H1 (cell line): ENCODE measurements at regions not wholly inside any gene's neighbourhood (a gene's known extent, or its start where the extent isn't known, plus 50 kb on each side); places are given as distances from the start of the nearest gene placed in this dataset.

Source experiments
- CTCF ChIA-PET: fragments of 300-600 bp; sonication (Branson Sonifier 250); formaldehyde crosslinking; loops from one replicate; lab custom pipeline; 2021; ENCODE audit not compliant: partially characterized antibody; lab: Charles Lee
- POLR2A ChIA-PET: fragments of 300-600 bp; sonication (Branson Sonifier 250); formaldehyde crosslinking; loops from one replicate; lab custom pipeline; 2021; ENCODE audit warnings: inconsistent platforms; ENCODE audit not compliant: partially characterized antibody; lab: Charles Lee
- DNase-seq, 2 experiments: peaks; one replicate each; pipeline versions ENCODE4 v3.0.0 to v3.0.0-alpha.2; 2010 to 2022; ENCODE audit warnings: low spot score in 2 of 2, low read depth in 1 of 2, mixed read lengths in 1 of 2
- FAIRE-seq: peaks from 2 replicates; lab custom pipeline; 2011; peaks lifted over from hg19 to GRCh38; lab: Jason Lieb, UNC
- H2AFZ ChIP-seq: 2 replicates; pipeline ENCODE4 v1.8.1; 2012; ENCODE audit warnings: low read length, inconsistent platforms
- H2AK5ac ChIP-seq: 2 replicates; pipeline ENCODE4 v1.6.1; 2013; ENCODE audit warnings: low read depth, low read length
- H2BK120ac ChIP-seq: replicated peaks from 2 replicates; pipeline ENCODE3; 2013; ENCODE audit warnings: low read depth, low read length, inconsistent platforms
- H2BK12ac ChIP-seq: 2 replicates; pipeline ENCODE4 v1.6.1; 2013; ENCODE audit warnings: low read depth, low read length
- H2BK15ac ChIP-seq: 2 replicates; pipeline ENCODE4 v1.6.1; 2013; ENCODE audit warnings: low read length
- H2BK20ac ChIP-seq: 2 replicates; pipeline ENCODE4 v1.6.1; 2013; ENCODE audit warnings: low read length
- H2BK5ac ChIP-seq: 2 replicates; pipeline ENCODE4 v1.6.1; 2013; ENCODE audit warnings: low read depth, low read length
- H3K14ac ChIP-seq: 2 replicates; pipeline ENCODE4 v1.6.1; 2013; ENCODE audit warnings: inconsistent platforms; ENCODE audit not compliant: insufficient read length
- H3K18ac ChIP-seq: 2 replicates; pipeline ENCODE4 v1.6.1; 2013; ENCODE audit warnings: low read length; ENCODE audit errors: extremely low read depth
- H3K23ac ChIP-seq: 2 replicates; pipeline ENCODE4 v1.6.1; 2013; ENCODE audit warnings: inconsistent platforms; ENCODE audit not compliant: insufficient read length
- H3K23me2 ChIP-seq: 2 replicates; pipeline ENCODE4 v1.6.1; 2013; ENCODE audit warnings: low read depth, low read length
- H3K27ac ChIP-seq: 2 replicates; pipeline ENCODE4 v1.6.1; 2011; ENCODE audit warnings: low read depth, low read length, inconsistent platforms
- H3K27me3 ChIP-seq, 4 experiments: replicated peaks in 1 of 4; 1 replicate in 1 of 4; 2 replicates in 3 of 4; pipeline versions ENCODE4 v1.6.1 to v1.8.1; 2011 to 2013; ENCODE audit warnings: low read length in 3 of 4, mild to moderate bottlenecking in 3 of 4, inconsistent platforms in 2 of 4, mixed read lengths in 2 of 4, moderate library complexity in 1 of 4; ENCODE audit not compliant: control insufficient read depth in 3 of 4, insufficient read depth in 3 of 4; ENCODE audit errors: extremely low read depth in 1 of 4
- H3K36me3 ChIP-seq, 4 experiments: 2 replicates each; pipeline versions ENCODE4 v1.6.1 to v1.8.1; 2011 to 2013; ENCODE audit warnings: mild to moderate bottlenecking in 4 of 4, low read length in 3 of 4, moderate library complexity in 2 of 4, control low read depth in 1 of 4, inconsistent platforms in 1 of 4; ENCODE audit not compliant: insufficient read depth in 4 of 4, control insufficient read depth in 2 of 4
- H3K4ac ChIP-seq: replicated peaks from 2 replicates; pipeline ENCODE3; 2013; ENCODE audit warnings: low read length, low read depth, mixed read lengths, inconsistent platforms; ENCODE audit not compliant: insufficient read length
- H3K4me1 ChIP-seq, 4 experiments: replicated peaks in 1 of 4; 1 replicate in 1 of 4; 2 replicates in 3 of 4; pipeline versions ENCODE4 v1.6.1 to v1.8.1; 2011 to 2013; ENCODE audit warnings: low read length in 3 of 4, inconsistent platforms in 2 of 4, mixed read lengths in 1 of 4; ENCODE audit not compliant: insufficient read depth in 4 of 4, control insufficient read depth in 3 of 4
- H3K4me2 ChIP-seq, 2 experiments: 2 replicates each; pipeline versions ENCODE4 v1.6.1 to v1.8.1; 2011 to 2013; ENCODE audit warnings: low read depth in 2 of 2, low read length in 2 of 2, control low read depth in 1 of 2, inconsistent platforms in 1 of 2, mild to moderate bottlenecking in 1 of 2; ENCODE audit not compliant: insufficient read depth in 1 of 2
- H3K4me3 ChIP-seq, 4 experiments: fragments of 200-600, 300-600 bp in 1 of 4; sonication (generic), shearing (Covaris generic), sonication (Bioruptor Twin) in 1 of 4; 2 replicates each; pipeline versions ENCODE4 v1.5.1 to v1.8.1; 2011 to 2016; ENCODE audit warnings: low read length in 4 of 4, low read depth in 3 of 4, control low read depth in 2 of 4, inconsistent platforms in 2 of 4, mild to moderate bottlenecking in 2 of 4, mixed read lengths in 1 of 4, moderate library complexity in 1 of 4; ENCODE audit not compliant: insufficient read depth in 2 of 4; ENCODE audit errors: extremely low read depth in 1 of 4
- H3K56ac ChIP-seq: replicated peaks from 2 replicates; pipeline ENCODE3; 2013; ENCODE audit warnings: low read depth, mild to moderate bottlenecking, mixed read lengths, low read length, inconsistent platforms; ENCODE audit not compliant: insufficient read length
- H3K79me1 ChIP-seq: 2 replicates; pipeline ENCODE4 v1.6.1; 2013; ENCODE audit warnings: low read depth, low read length, control low read depth
- H3K79me2 ChIP-seq, 2 experiments: 2 replicates each; pipeline versions ENCODE4 v1.6.1 to v1.8.1; 2012 to 2013; ENCODE audit warnings: low read length in 2 of 2, mild to moderate bottlenecking in 2 of 2, inconsistent platforms in 1 of 2; ENCODE audit not compliant: insufficient read depth in 2 of 2, control insufficient read depth in 1 of 2
- H3K9ac ChIP-seq, 4 experiments: replicated peaks in 1 of 4; 1 replicate in 1 of 4; 2 replicates in 3 of 4; pipeline versions ENCODE4 v1.6.1 to v1.8.1; 2011 to 2013; ENCODE audit warnings: low read depth in 3 of 4, low read length in 3 of 4, control low read depth in 2 of 4, mild to moderate bottlenecking in 2 of 4, moderate library complexity in 2 of 4, inconsistent platforms in 1 of 4; ENCODE audit errors: extremely low read depth in 1 of 4
- H3K9me3 ChIP-seq, 2 experiments: 2 replicates each; pipeline versions ENCODE4 v1.6.1 to v1.8.1; 2012 to 2013; ENCODE audit warnings: mild to moderate bottlenecking in 2 of 2, moderate library complexity in 2 of 2, control low read depth in 1 of 2, inconsistent platforms in 1 of 2, low read depth in 1 of 2, low read length in 1 of 2, mixed read lengths in 1 of 2; ENCODE audit not compliant: insufficient read depth in 2 of 2
- H4K20me1 ChIP-seq, 2 experiments: replicated peaks in 1 of 2; 2 replicates each; pipeline versions ENCODE3 to v1.8.1; 2011 to 2013; ENCODE audit warnings: inconsistent platforms in 2 of 2, low read length in 2 of 2, mild to moderate bottlenecking in 1 of 2; ENCODE audit not compliant: insufficient read depth in 2 of 2, control insufficient read depth in 1 of 2
- H4K5ac ChIP-seq: 2 replicates; pipeline ENCODE4 v1.6.1; 2013; ENCODE audit warnings: low read length, low read depth, mixed read lengths, inconsistent platforms; ENCODE audit not compliant: insufficient read length
- H4K8ac ChIP-seq: 2 replicates; pipeline ENCODE4 v1.8.0; 2013; ENCODE audit warnings: mild to moderate bottlenecking, moderate library complexity, low read length, inconsistent platforms; ENCODE audit not compliant: insufficient read depth; ENCODE audit errors: extremely low read depth
- H4K91ac ChIP-seq: replicated peaks from 2 replicates; pipeline ENCODE3; 2013; ENCODE audit warnings: low read length, mixed read lengths, inconsistent platforms; ENCODE audit not compliant: insufficient read length
- CTCF ChIP-seq, 3 experiments: IDR thresholded peaks; 1 replicate in 2 of 3; 2 replicates in 1 of 3; pipeline versions ENCODE4 v1.5.1 to v1.6.1; 2011; ENCODE audit warnings: low read length in 3 of 3, mild to moderate bottlenecking in 3 of 3, inconsistent platforms in 2 of 3, low read depth in 1 of 3, moderate library complexity in 1 of 3; ENCODE audit not compliant: insufficient read depth in 1 of 3; ENCODE audit errors: control extremely low read depth in 1 of 3
- EZH2 ChIP-seq: fragments of 200-600 bp; sonication (generic); IDR thresholded peaks from 2 replicates; pipeline ENCODE4 v1.7.1; 2012; ENCODE audit warnings: low read depth, mild to moderate bottlenecking, moderate library complexity, low read length, inconsistent platforms; ENCODE audit not compliant: severe bottlenecking
- JUN ChIP-seq: IDR thresholded peaks from 2 replicates; pipeline ENCODE4 v1.6.1; 2011; ENCODE audit warnings: low read depth, mild to moderate bottlenecking, improper control_type of control experiment, low read length
- SIRT6 ChIP-seq: IDR thresholded peaks from one replicate; pipeline ENCODE4 v1.7.1; 2012; ENCODE audit warnings: low read length, inconsistent platforms
- SP2 ChIP-seq: IDR thresholded peaks from 2 replicates; pipeline ENCODE4 v1.6.1; 2012; ENCODE audit warnings: mild to moderate bottlenecking, low read length, inconsistent platforms
- SRF ChIP-seq: IDR thresholded peaks from 2 replicates; pipeline ENCODE4 v1.6.1; 2011; ENCODE audit warnings: mild to moderate bottlenecking, low read depth, low read length, moderate library complexity
- SUZ12 ChIP-seq: fragments of 200-600 bp; sonication (generic); IDR thresholded peaks from 2 replicates; pipeline ENCODE4 v1.6.1; 2012; ENCODE audit warnings: mild to moderate bottlenecking, inconsistent platforms, low read length, moderate library complexity, mixed read lengths
- TEAD4 ChIP-seq: IDR thresholded peaks from 2 replicates; pipeline ENCODE4 v1.6.1; 2012; ENCODE audit warnings: low read depth, low read length, inconsistent platforms, mixed read lengths
- USF2 ChIP-seq: IDR thresholded peaks from 2 replicates; pipeline ENCODE4 v1.6.1; 2011; ENCODE audit warnings: low read length, improper control_type of control experiment
- WGBS, 2 experiments: shearing (Covaris generic) in 1 of 2; methylation state at CpG; one replicate each; pipeline versions ENCODE4 v1.1.6 to v1.1.7; 2013 to 2015; ENCODE audit warnings: low lambda C conversion rate in 2 of 2, mixed read lengths in 2 of 2, inconsistent platforms in 1 of 2, low coverage in 1 of 2, missing lambda C conversion rate in 1 of 2; ENCODE audit not compliant: insufficient replicate concordance in 2 of 2, insufficient coverage in 1 of 2, insufficient read length in 1 of 2; ENCODE audit errors: extremely low coverage in 1 of 2, missing lambda C conversion rate in 1 of 2; 5-methylcytosine and 5-hydroxymethylcytosine counted together
- TF ChIP-seq, protein P1 (sequence below): IDR thresholded peaks from 2 replicates; pipeline ENCODE4 v1.6.1; 2012; ENCODE audit warnings: low read length, inconsistent platforms

- Histone ChIP-seq H3K23ac (no peak overlapping the region), H3K9me3 (no peaks in the 10 kb centered on the region), H4K20me1 (no peaks in the 10 kb centered on the region), H2AFZ (no peak overlapping the region), H4K5ac (no peak overlapping the region), H3K4ac (no peak overlapping the region), H2BK20ac (no peak overlapping the region), H3K36me3 (no peaks in the 10 kb centered on the region), H3K79me2 (no peaks in the 10 kb centered on the region), H2AK5ac (no peak overlapping the region), H3K14ac (no peak overlapping the region), H3K9ac (no peak overlapping the region), H3K18ac (no peak overlapping the region), H2BK15ac (no peak overlapping the region), H2BK5ac (no peak overlapping the region), H4K8ac (no peak overlapping the region), H4K91ac (no peak overlapping the region), H3K4me3 (no peak overlapping the region), H2BK120ac (no peak overlapping the region), H3K4me2 (no peak overlapping the region), H3K23me2 (no peaks in the 10 kb centered on the region), H3K56ac (no peak overlapping the region), H2BK12ac (no peak overlapping the region), H3K79me1 (no peaks in the 10 kb centered on the region), H3K27ac (no peak overlapping the region), H3K27me3 (no peaks in the 10 kb centered on the region), H3K4me1 (no peaks in the 10 kb centered on the region)
- FAIRE-seq: no peak
- DNase-seq: no peak
- POLR2A ChIA-PET: no interaction called here
- CTCF ChIA-PET: interaction anchor here (0.6 kb wide), 1 partner anchor 16 kb away, joined by 4 read pairs; no protein-coding TSS in a partner anchor
- 96% methylated on average over 2 of the region's 2 CpGs; no CpG with 5 or more reads in 1 of the 2 experiments for WGBS, 2 experiments
- TF ChIP-seq SRF (no peak), EZH2 (no peak), JUN (no peak), SIRT6 (no peak), USF2 (no peak), TEAD4 (no peak), SUZ12 (no peak), SP2 (no peak), CTCF (IDR thresholded peaks at IDR 0.05; ENCODE audit: control extremely low read depth in 1 of 3, insufficient read depth in 1 of 3, low read depth in 1 of 3, low read length in 3 of 3) (no peak)
- TF ChIP-seq, protein P1, sequence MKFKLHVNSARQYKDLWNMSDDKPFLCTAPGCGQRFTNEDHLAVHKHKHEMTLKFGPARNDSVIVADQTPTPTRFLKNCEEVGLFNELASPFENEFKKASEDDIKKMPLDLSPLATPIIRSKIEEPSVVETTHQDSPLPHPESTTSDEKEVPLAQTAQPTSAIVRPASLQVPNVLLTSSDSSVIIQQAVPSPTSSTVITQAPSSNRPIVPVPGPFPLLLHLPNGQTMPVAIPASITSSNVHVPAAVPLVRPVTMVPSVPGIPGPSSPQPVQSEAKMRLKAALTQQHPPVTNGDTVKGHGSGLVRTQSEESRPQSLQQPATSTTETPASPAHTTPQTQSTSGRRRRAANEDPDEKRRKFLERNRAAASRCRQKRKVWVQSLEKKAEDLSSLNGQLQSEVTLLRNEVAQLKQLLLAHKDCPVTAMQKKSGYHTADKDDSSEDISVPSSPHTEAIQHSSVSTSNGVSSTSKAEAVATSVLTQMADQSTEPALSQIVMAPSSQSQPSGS: no peak
These were observed 658.2 kb downstream of the STIM2 start for GRCh38 chr4:27518876-27519275.
